HCT116 (cell line): ENCODE measurements at regions not wholly inside any gene's neighbourhood (a gene's known extent, or its start where the extent isn't known, plus 50 kb on each side); places are given as distances from the start of the nearest gene placed in this dataset.

Experiments
- ATAC-seq: fragments of 200-7000 bp; cut with Tn5 transposase; 2 replicates; pipeline ENCODE4 v1.9.1; 2020; ENCODE audit warnings: mild to moderate bottlenecking, moderate library complexity
- BruUV-seq: library from RNA; stranded (reverse); fragments of 400-500 nt; replicated peaks from 2 replicates; lab custom pipeline; 2021; lab: Mats Ljungman, UMichigan
- CTCF ChIA-PET: fragments of 300-600 bp; sonication (Branson Sonifier 250); formaldehyde crosslinking; loops from one replicate; lab custom pipeline; 2021; ENCODE audit warnings: antibody characterized with exemption; lab: Charles Lee
- POLR2A ChIA-PET: fragments of 300-600, 350-600 bp; sonication (Branson Sonifier 250); formaldehyde crosslinking; loops from one replicate; lab custom pipeline; 2021; ENCODE audit warnings: antibody characterized with exemption; lab: Charles Lee
- RAD21 ChIA-PET, 2 experiments: fragments of 300-600 bp; sonication (Branson Sonifier 250); formaldehyde crosslinking; loops; one replicate each; lab custom pipeline; 2023; ENCODE audit warnings: low total read pairs in 2 of 2; ENCODE audit not compliant: uncharacterized antibody in 2 of 2, unreplicated experiment in 2 of 2, low non-redundant PET in 1 of 2; lab: Charles Lee
- DNase-seq: peaks from one replicate; pipeline ENCODE4 v3.0.0-alpha.2; 2010; ENCODE audit warnings: low read depth, low spot score
- H2AFZ ChIP-seq: fragments of 200-600 bp; shearing (Covaris generic), sonication (generic); 2 replicates; pipeline ENCODE4 v1.6.1; 2017; ENCODE audit warnings: low read depth, mixed run types, mixed read lengths, antibody characterized with exemption, low read length; ENCODE audit not compliant: poor library complexity, severe bottlenecking
- H3K27ac ChIP-seq: 2 replicates; pipeline ENCODE4 v1.5.1; 2012; ENCODE audit warnings: low read depth, low read length
- H3K27me3 ChIP-seq: fragments of 200-600 bp; sonication (generic); 2 replicates; pipeline ENCODE4 v1.6.1; 2016; ENCODE audit warnings: mixed run types, low read length, mixed read lengths; ENCODE audit not compliant: insufficient read depth
- H3K36me3 ChIP-seq, 2 experiments: fragments of 200-500 bp in 1 of 2; fragments of 200-600 bp in 1 of 2; sonication (Bioruptor generic) in 1 of 2; sonication (generic) in 1 of 2; 2 replicates each; pipeline versions ENCODE4 v1.5.1 to v1.6.1; 2014 to 2016; ENCODE audit warnings: low read length in 2 of 2, inconsistent platforms in 1 of 2, mixed read lengths in 1 of 2, mixed run types in 1 of 2; ENCODE audit not compliant: insufficient read depth in 2 of 2, control insufficient read depth in 1 of 2
- H3K4me1 ChIP-seq, 2 experiments: fragments of 200-600 bp in 1 of 2; sonication (generic) in 1 of 2; 2 replicates each; pipeline versions ENCODE4 v1.5.1 to v1.6.1; 2012 to 2017; ENCODE audit warnings: low read length in 2 of 2, inconsistent platforms in 1 of 2, mild to moderate bottlenecking in 1 of 2, mixed read lengths in 1 of 2, mixed run types in 1 of 2, moderate library complexity in 1 of 2; ENCODE audit not compliant: insufficient read depth in 2 of 2, control insufficient read depth in 1 of 2
- H3K4me2 ChIP-seq: fragments of 200-600 bp; sonication (generic); 2 replicates; pipeline ENCODE4 v1.6.1; 2017; ENCODE audit warnings: mixed run types, low read length, mixed read lengths
- H3K4me3 ChIP-seq, 2 experiments: fragments of 200-600 bp in 1 of 2; sonication (generic) in 1 of 2; replicated peaks in 1 of 2; 2 replicates each; pipeline ENCODE4 v1.5.1; 2011 to 2016; ENCODE audit warnings: low read length in 2 of 2, control low read depth in 1 of 2, low read depth in 1 of 2, mild to moderate bottlenecking in 1 of 2, mixed read lengths in 1 of 2, mixed run types in 1 of 2
- H3K79me2 ChIP-seq: fragments of 200-600 bp; sonication (generic); 2 replicates; pipeline ENCODE4 v1.6.1; 2017; ENCODE audit warnings: mild to moderate bottlenecking, mixed run types, low read length, moderate library complexity, mixed read lengths; ENCODE audit not compliant: insufficient read depth
- H3K9ac ChIP-seq: fragments of 200-600 bp; sonication (generic); 2 replicates; pipeline ENCODE4 v1.6.1; 2016; ENCODE audit warnings: low read length, mixed read lengths
- H3K9me2 ChIP-seq: fragments of 200-600 bp; sonication (generic), shearing (Covaris generic); 2 replicates; pipeline ENCODE4 v1.6.1; 2017; ENCODE audit warnings: mixed run types, mild to moderate bottlenecking, moderate library complexity; ENCODE audit not compliant: insufficient read depth
- H3K9me3 ChIP-seq, 2 experiments: fragments of 200-500 bp in 1 of 2; fragments of 200-600 bp in 1 of 2; sonication (Bioruptor generic) in 1 of 2; sonication (generic) in 1 of 2; 2 replicates each; pipeline ENCODE4 v1.6.1; 2014 to 2017; ENCODE audit warnings: low read length in 2 of 2, mixed read lengths in 2 of 2, inconsistent platforms in 1 of 2, low read depth in 1 of 2, mild to moderate bottlenecking in 1 of 2, mixed run types in 1 of 2, moderate library complexity in 1 of 2; ENCODE audit not compliant: control insufficient read depth in 1 of 2, insufficient read depth in 1 of 2
- H4K20me1 ChIP-seq: fragments of 200-600 bp; sonication (generic), shearing (Covaris generic); 2 replicates; pipeline ENCODE4 v1.6.1; 2017; ENCODE audit warnings: mixed run types, mild to moderate bottlenecking, moderate library complexity; ENCODE audit not compliant: insufficient read depth
- ATF3 ChIP-seq: IDR thresholded peaks from 2 replicates; pipeline ENCODE4 v1.6.1; 2012
- CBX3 ChIP-seq: IDR thresholded peaks from 2 replicates; pipeline ENCODE4 v1.6.1; 2012; ENCODE audit warnings: low read depth
- CEBPB ChIP-seq: IDR thresholded peaks from 2 replicates; pipeline ENCODE4 v1.6.1; 2012; ENCODE audit warnings: low read depth
- EGR1 ChIP-seq: IDR thresholded peaks from 2 replicates; pipeline ENCODE4 v1.6.1; 2012; ENCODE audit warnings: low read depth
- ELF1 ChIP-seq: IDR thresholded peaks from 2 replicates; pipeline ENCODE4 v1.6.1; 2012; ENCODE audit warnings: low read depth, borderline replicate concordance
- EZH2 ChIP-seq: fragments of 200-600 bp; sonication (generic); IDR thresholded peaks from 2 replicates; pipeline ENCODE4 v1.6.1; 2017; ENCODE audit warnings: antibody characterized with exemption, mixed run types
- FOSL1 ChIP-seq: IDR thresholded peaks from 2 replicates; pipeline ENCODE4 v1.6.1; 2012; ENCODE audit warnings: low read depth
- JUND ChIP-seq: IDR thresholded peaks from 2 replicates; pipeline ENCODE4 v1.6.1; 2012
- MAX ChIP-seq: IDR thresholded peaks from 2 replicates; pipeline ENCODE4 v1.6.1; 2012
- POLR2AphosphoS5 ChIP-seq: IDR thresholded peaks from 2 replicates; pipeline ENCODE4 v1.6.1; 2011; ENCODE audit warnings: mild to moderate bottlenecking, low read depth, low read length, moderate library complexity
- RAD21 ChIP-seq: IDR thresholded peaks from 2 replicates; pipeline ENCODE4 v1.6.1; 2012; ENCODE audit warnings: low read depth, mild to moderate bottlenecking
- SIN3A ChIP-seq: IDR thresholded peaks from 2 replicates; pipeline ENCODE4 v1.6.1; 2012; ENCODE audit warnings: low read depth
- SRF ChIP-seq: IDR thresholded peaks from 2 replicates; pipeline ENCODE4 v1.6.1; 2012; ENCODE audit warnings: low read depth
- TCF7L2 ChIP-seq: IDR thresholded peaks from 2 replicates; pipeline ENCODE4 v1.7.0; 2011; ENCODE audit warnings: borderline replicate concordance, inconsistent platforms; ENCODE audit not compliant: insufficient read depth, insufficient read length; ENCODE audit errors: extremely low read depth
- YY1 ChIP-seq: IDR thresholded peaks from 2 replicates; pipeline ENCODE4 v1.6.1; 2011; ENCODE audit warnings: low read length, low read depth, moderate library complexity, mild to moderate bottlenecking; ENCODE audit not compliant: insufficient replicate concordance; ENCODE audit errors: extremely low read depth
- ZFX ChIP-seq: fragments of 450-650 bp; IDR thresholded peaks from 2 replicates; pipeline ENCODE4 v1.6.1; 2017
- ZNF274 ChIP-seq: fragments of 200-500 bp; sonication (Bioruptor generic); IDR thresholded peaks from 2 replicates; pipeline ENCODE4 v1.6.1; 2014; ENCODE audit warnings: mild to moderate bottlenecking, low read depth, low read length, inconsistent platforms
- intact Hi-C: fragments of 100-400 bp; cut with micrococcal nuclease; formaldehyde crosslinking; loops from 2 replicates; pipeline ENCODE4 v1.10.0; 2022
- TF ChIP-seq, protein P1 (sequence below): IDR thresholded peaks from 2 replicates; pipeline ENCODE4 v1.6.1; 2011; ENCODE audit warnings: mild to moderate bottlenecking, low read length, moderate library complexity; ENCODE audit not compliant: insufficient replicate concordance; ENCODE audit errors: extremely low read depth

DNA sequence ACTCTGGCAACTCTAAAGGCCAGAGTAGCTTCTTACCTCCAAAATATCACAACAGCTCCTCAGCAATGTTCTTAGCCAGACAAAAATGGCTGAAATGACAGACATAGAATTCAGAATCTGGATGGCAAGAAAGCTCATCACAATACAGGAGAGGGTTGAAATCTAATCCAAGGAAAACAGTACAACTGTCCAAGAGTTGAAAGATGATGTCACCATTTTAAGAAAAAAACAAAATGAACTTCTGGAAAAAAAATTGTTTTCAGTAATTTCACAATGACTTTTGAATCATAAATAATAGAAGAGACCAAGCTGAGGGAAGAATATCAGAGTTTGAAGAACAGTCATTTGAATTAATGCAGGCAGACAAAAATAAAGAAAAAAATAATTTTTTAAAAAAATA is 479.5 kb downstream of the ZWINT start:
- Histone ChIP-seq H3K4me1 (no peaks in the 10 kb centered on the region), H3K27ac (no peak overlapping the region), H3K4me2 (no peak overlapping the region), H3K79me2 (no peaks in the 10 kb centered on the region), H3K9me3 (peaks cover 14 to 15% of the 10 kb centered on the region in 2 experiments; a peak in 2 of 4 replicates), H3K27me3 (no peaks in the 10 kb centered on the region), H2AFZ (no peak overlapping the region), H3K36me3 (no peaks in the 10 kb centered on the region), H3K9me2 (no peaks in the 10 kb centered on the region), H3K9ac (no peak overlapping the region), H3K4me3 (no peak overlapping the region), H4K20me1 (no peaks in the 10 kb centered on the region)
- no peak for DNase-seq
- no peak for ATAC-seq
- TF ChIP-seq, protein P1, sequence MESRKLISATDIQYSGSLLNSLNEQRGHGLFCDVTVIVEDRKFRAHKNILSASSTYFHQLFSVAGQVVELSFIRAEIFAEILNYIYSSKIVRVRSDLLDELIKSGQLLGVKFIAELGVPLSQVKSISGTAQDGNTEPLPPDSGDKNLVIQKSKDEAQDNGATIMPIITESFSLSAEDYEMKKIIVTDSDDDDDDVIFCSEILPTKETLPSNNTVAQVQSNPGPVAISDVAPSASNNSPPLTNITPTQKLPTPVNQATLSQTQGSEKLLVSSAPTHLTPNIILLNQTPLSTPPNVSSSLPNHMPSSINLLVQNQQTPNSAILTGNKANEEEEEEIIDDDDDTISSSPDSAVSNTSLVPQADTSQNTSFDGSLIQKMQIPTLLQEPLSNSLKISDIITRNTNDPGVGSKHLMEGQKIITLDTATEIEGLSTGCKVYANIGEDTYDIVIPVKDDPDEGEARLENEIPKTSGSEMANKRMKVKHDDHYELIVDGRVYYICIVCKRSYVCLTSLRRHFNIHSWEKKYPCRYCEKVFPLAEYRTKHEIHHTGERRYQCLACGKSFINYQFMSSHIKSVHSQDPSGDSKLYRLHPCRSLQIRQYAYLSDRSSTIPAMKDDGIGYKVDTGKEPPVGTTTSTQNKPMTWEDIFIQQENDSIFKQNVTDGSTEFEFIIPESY: no peak
- no peak for TF ChIP-seq ZFX
- TF ChIP-seq EZH2: no peak
- no peak for TF ChIP-seq RAD21
- TF ChIP-seq FOSL1: no peak
- TF ChIP-seq YY1: no peak
- no peak for TF ChIP-seq MAX
- no peak for TF ChIP-seq SIN3A
- ChIA-PET POLR2A (no interaction called here), CTCF (no interaction called here), RAD21 (no interaction called here)
- BruUV-seq: no TSS peak
- intact Hi-C loops: no loop called here

DNA sequence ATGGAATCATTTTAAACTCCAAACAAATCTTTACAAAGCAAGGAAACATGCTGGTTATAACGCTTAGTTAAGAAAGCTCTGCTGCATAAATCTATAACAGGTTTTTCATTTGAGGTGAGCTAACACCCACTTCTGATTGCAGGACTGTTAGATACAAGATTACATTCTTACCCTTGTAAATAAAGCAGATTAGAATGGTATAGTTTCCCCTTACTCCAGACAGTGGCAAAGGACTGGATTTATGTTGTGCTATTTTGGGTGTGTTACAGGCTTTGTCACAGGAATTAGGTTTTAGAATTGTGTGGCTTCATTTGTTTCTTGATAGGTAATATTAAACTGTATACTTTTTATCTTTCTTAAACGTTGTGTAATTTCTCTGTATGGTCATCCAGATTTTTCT is 487.6 kb downstream of the ZWINT start:
- Histone ChIP-seq H4K20me1 (no peaks in the 10 kb centered on the region; the same call in 1 of the 2 replicates), H3K9ac (no peak overlapping the region), H3K27ac (no peak overlapping the region), H3K36me3 (no peaks in the 10 kb centered on the region), H3K9me3 (peaks cover 11 to 15% of the 10 kb centered on the region in 2 experiments; a peak in 2 of 4 replicates), H3K79me2 (no peaks in the 10 kb centered on the region), H3K27me3 (no peaks in the 10 kb centered on the region), H3K4me1 (no peaks in the 10 kb centered on the region), H3K4me2 (no peak overlapping the region), H3K9me2 (no peaks in the 10 kb centered on the region), H2AFZ (no peak overlapping the region), H3K4me3 (no peak overlapping the region)
- ChIA-PET RAD21 (no interaction called here), POLR2A (no interaction called here), CTCF (no interaction called here)
- intact Hi-C loops: no loop called here
- ATAC-seq (no peak), DNase-seq (no peak)
- BruUV-seq: no TSS peak
- no peak for TF ChIP-seq YY1
- no peak for TF ChIP-seq ZNF274
- TF ChIP-seq, protein P1: no peak
- TF ChIP-seq ATF3: no peak
- TF ChIP-seq MAX: no peak
- TF ChIP-seq TCF7L2: no peak
- no peak for TF ChIP-seq SRF
- no peak for TF ChIP-seq EGR1
- no peak for TF ChIP-seq JUND
- TF ChIP-seq EZH2: no peak
- TF ChIP-seq ELF1: no peak
- TF ChIP-seq POLR2AphosphoS5: no peak
- TF ChIP-seq CBX3: no peak
- TF ChIP-seq CEBPB: no peak
